OCI-LY7 (cell line): ENCODE measurements at regions not wholly inside any gene's neighbourhood (a gene's known extent, or its start where the extent isn't known, plus 50 kb on each side); places are given as distances from the start of the nearest gene placed in this dataset.

ENCODE experiments used
- BruUV-seq: library from RNA; stranded (reverse); fragments of 400-500 nt; replicated peaks from 2 replicates; lab custom pipeline; 2021; lab: Mats Ljungman, UMichigan
- CTCF ChIA-PET: fragments of 300-600 bp; sonication (Branson Sonifier 250); formaldehyde crosslinking; loops from one replicate; lab custom pipeline; 2022; ENCODE audit warnings: antibody characterized with exemption; ENCODE audit not compliant: unreplicated experiment; lab: Charles Lee
- POLR2A ChIA-PET: fragments of 300-600 bp; sonication (Branson Sonifier 250); formaldehyde crosslinking; loops from one replicate; lab custom pipeline; 2022; ENCODE audit warnings: antibody characterized with exemption; lab: Charles Lee
- DNase-seq: peaks from one replicate; pipeline ENCODE4 v3.0.0-alpha.2; 2015; ENCODE audit warnings: low spot score
- H2AFZ ChIP-seq: fragments of 200-600 bp; sonication (generic), shearing (Covaris generic); 2 replicates; pipeline ENCODE4 v1.6.1; 2014; ENCODE audit warnings: mild to moderate bottlenecking, antibody characterized with exemption, low read length, moderate library complexity
- H3K27ac ChIP-seq: fragments of 200-600 bp; sonication (generic); 2 replicates; pipeline ENCODE4 v1.5.1; 2014; ENCODE audit warnings: mixed run types, low read depth, mild to moderate bottlenecking, moderate library complexity, low read length, inconsistent platforms; ENCODE audit not compliant: poor library complexity, severe bottlenecking
- H3K36me3 ChIP-seq: fragments of 200-600 bp; sonication (generic); 2 replicates; pipeline ENCODE4 v1.6.1; 2014; ENCODE audit warnings: mild to moderate bottlenecking, antibody characterized with exemption, low read length, moderate library complexity, mixed read lengths; ENCODE audit not compliant: insufficient read depth
- H3K4me1 ChIP-seq: fragments of 200-600 bp; sonication (generic); 2 replicates; pipeline ENCODE4 v1.5.1; 2014; ENCODE audit warnings: mild to moderate bottlenecking, low read length; ENCODE audit not compliant: insufficient read depth, poor library complexity, severe bottlenecking
- H3K4me2 ChIP-seq: fragments of 200-600 bp; sonication (generic); 2 replicates; pipeline ENCODE4 v1.6.1; 2014; ENCODE audit warnings: mild to moderate bottlenecking, low read length
- H3K4me3 ChIP-seq: fragments of 200-600 bp; sonication (generic); 2 replicates; pipeline ENCODE4 v1.5.1; 2014; ENCODE audit warnings: mild to moderate bottlenecking, low read depth, low read length; ENCODE audit not compliant: poor library complexity, severe bottlenecking
- H3K79me2 ChIP-seq: fragments of 200-600 bp; sonication (generic); 2 replicates; pipeline ENCODE4 v1.6.1; 2016; ENCODE audit warnings: low read depth, mild to moderate bottlenecking, low read length, moderate library complexity, mixed read lengths; ENCODE audit not compliant: insufficient read depth
- H3K9me2 ChIP-seq: fragments of 200-600 bp; sonication (generic); 2 replicates; pipeline ENCODE4 v1.6.1; 2016; ENCODE audit warnings: mild to moderate bottlenecking, low read length, mixed read lengths; ENCODE audit not compliant: insufficient read depth
- H3K9me3 ChIP-seq: fragments of 200-600 bp; sonication (generic); 2 replicates; pipeline ENCODE4 v1.6.1; 2014; ENCODE audit warnings: mild to moderate bottlenecking, mixed run types, low read length, mixed read lengths
- H4K20me1 ChIP-seq: fragments of 200-600 bp; sonication (generic); 2 replicates; pipeline ENCODE4 v1.6.1; 2014; ENCODE audit warnings: mild to moderate bottlenecking, antibody characterized with exemption, low read length, moderate library complexity, mixed read lengths; ENCODE audit not compliant: insufficient read depth
- EZH2phosphoT487 ChIP-seq: fragments of 200-600 bp; sonication (generic); IDR thresholded peaks from 2 replicates; pipeline ENCODE4 v1.6.1; 2018; ENCODE audit warnings: low read depth, borderline replicate concordance, mild to moderate bottlenecking, mixed run types, antibody characterized with exemption, low read length, moderate library complexity, mixed read lengths
- intact Hi-C: fragments of 100-400 bp; cut with micrococcal nuclease; formaldehyde crosslinking; loops from one replicate; pipeline ENCODE4 v1.10.0; 2022; ENCODE audit not compliant: unreplicated experiment
- TF ChIP-seq, protein P1 (sequence below): fragments of 200-600 bp; sonication (generic); conservative IDR thresholded peaks from 2 replicates; pipeline ENCODE4 v1.5.1; 2014; ENCODE audit warnings: mild to moderate bottlenecking, antibody characterized with exemption, low read length, moderate library complexity, mixed read lengths

DNA sequence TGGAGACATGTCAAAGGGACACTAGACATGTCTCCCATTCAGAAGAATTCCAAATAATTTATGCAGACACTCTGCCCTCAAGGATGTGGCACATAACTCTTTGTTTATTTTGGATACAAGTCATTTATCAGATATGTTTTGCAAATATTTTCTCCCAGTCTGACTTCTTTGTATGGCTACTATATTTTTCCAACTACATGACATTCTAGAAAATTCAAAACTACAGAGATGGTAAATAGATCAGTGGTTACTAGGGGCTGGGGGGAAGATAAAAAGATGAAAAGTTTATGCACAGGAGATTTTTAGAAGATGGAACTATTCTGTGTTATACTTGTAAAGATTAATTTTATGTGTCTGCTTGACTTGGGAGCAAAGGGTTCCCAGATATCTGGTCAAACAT lies 347.3 kb upstream of the TRPC7 start:
- ChIA-PET CTCF (no interaction called here), POLR2A (no interaction called here)
- Histone ChIP-seq H4K20me1 (no peaks in the 10 kb centered on the region), H3K27ac (no peak overlapping the region), H3K36me3 (no peaks in the 10 kb centered on the region), H3K79me2 (no peaks in the 10 kb centered on the region), H3K9me3 (no peaks in the 10 kb centered on the region), H3K4me2 (no peak overlapping the region), H3K4me1 (no peaks in the 10 kb centered on the region), H3K9me2 (no peaks in the 10 kb centered on the region), H3K4me3 (no peak overlapping the region), H2AFZ (no peak overlapping the region)
- BruUV-seq, result no TSS peak
- TF ChIP-seq, protein P1, sequence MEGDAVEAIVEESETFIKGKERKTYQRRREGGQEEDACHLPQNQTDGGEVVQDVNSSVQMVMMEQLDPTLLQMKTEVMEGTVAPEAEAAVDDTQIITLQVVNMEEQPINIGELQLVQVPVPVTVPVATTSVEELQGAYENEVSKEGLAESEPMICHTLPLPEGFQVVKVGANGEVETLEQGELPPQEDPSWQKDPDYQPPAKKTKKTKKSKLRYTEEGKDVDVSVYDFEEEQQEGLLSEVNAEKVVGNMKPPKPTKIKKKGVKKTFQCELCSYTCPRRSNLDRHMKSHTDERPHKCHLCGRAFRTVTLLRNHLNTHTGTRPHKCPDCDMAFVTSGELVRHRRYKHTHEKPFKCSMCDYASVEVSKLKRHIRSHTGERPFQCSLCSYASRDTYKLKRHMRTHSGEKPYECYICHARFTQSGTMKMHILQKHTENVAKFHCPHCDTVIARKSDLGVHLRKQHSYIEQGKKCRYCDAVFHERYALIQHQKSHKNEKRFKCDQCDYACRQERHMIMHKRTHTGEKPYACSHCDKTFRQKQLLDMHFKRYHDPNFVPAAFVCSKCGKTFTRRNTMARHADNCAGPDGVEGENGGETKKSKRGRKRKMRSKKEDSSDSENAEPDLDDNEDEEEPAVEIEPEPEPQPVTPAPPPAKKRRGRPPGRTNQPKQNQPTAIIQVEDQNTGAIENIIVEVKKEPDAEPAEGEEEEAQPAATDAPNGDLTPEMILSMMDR, result no peak
- no peak for TF ChIP-seq EZH2phosphoT487
- no peak for DNase-seq
- intact Hi-C loops, result no loop called here

GRCh38 chr5:136710834-136711233 lies 345.5 kb upstream of the TRPC7 start:
- intact Hi-C loops, result no loop called here
- no peaks in the 10 kb centered on the region for H4K20me1 ChIP-seq
- H3K9me2 ChIP-seq, result no peaks in the 10 kb centered on the region
- H3K79me2 ChIP-seq, result no peaks in the 10 kb centered on the region
- ChIA-PET POLR2A (interaction anchor here (0.7 kb wide), 1 partner anchor 247 kb away, joined by 4 read pairs; no protein-coding TSS in a partner anchor), CTCF (no interaction called here)
- no peak overlapping the region for H3K4me3 ChIP-seq
- no peak overlapping the region for H2AFZ ChIP-seq
- no peak overlapping the region for H3K27ac ChIP-seq
- DNase-seq, result no peak
- H3K9me3 ChIP-seq, result no peaks in the 10 kb centered on the region
- no peak overlapping the region for H3K4me2 ChIP-seq
- no TSS peak for BruUV-seq
- TF ChIP-seq, protein P1, result no peak
- no peak for TF ChIP-seq EZH2phosphoT487
- no peaks in the 10 kb centered on the region for H3K4me1 ChIP-seq
- no peaks in the 10 kb centered on the region for H3K36me3 ChIP-seq

DNA sequence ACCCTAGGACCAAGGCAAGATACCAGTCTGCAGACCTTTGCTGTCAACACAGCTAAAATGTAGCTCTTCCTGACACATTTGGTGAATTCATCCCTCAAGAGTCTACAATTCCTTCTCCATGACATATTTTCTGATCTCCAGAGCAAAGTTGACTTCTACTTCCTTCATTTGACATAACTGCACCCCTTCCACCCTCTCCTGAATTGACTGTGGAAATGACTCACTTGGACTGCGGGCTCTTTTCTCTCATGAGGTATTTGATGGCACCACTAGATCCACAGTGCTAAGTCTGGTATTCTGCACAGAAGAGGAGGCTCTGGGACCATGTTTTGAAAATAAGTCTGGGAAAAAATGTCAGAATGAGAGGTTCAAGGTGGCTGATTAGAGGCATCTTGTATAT lies 338.4 kb upstream of the TRPC7 start:
- H3K36me3 ChIP-seq, result no peaks in the 10 kb centered on the region
- intact Hi-C loops, result no loop called here
- H4K20me1 ChIP-seq, result no peaks in the 10 kb centered on the region
- DNase-seq, result no peak
- H3K27ac ChIP-seq, result no peak overlapping the region
- no peak overlapping the region for H2AFZ ChIP-seq
- H3K9me3 ChIP-seq, result no peaks in the 10 kb centered on the region
- ChIA-PET CTCF (no interaction called here), POLR2A (no interaction called here)
- no peak for TF ChIP-seq EZH2phosphoT487
- TF ChIP-seq, protein P1, result no peak
- BruUV-seq, result no TSS peak
- H3K4me1 ChIP-seq, result no peaks in the 10 kb centered on the region
- H3K79me2 ChIP-seq, result no peaks in the 10 kb centered on the region
- H3K9me2 ChIP-seq, result no peaks in the 10 kb centered on the region
- H3K4me2 ChIP-seq, result no peak overlapping the region
- no peak overlapping the region for H3K4me3 ChIP-seq
